Stomach (tissue), 8 donors: ENCODE measurements at regions not wholly inside any gene's neighbourhood (a gene's known extent, or its start where the extent isn't known, plus 50 kb on each side); places are given as distances from the start of the nearest gene placed in this dataset.
"Not testable (repeated sequence)": the region's sequence is repeated elsewhere in the genome, so short reads cannot be mapped to it uniquely, and the experiment has no call there.

Experiments used
- DNase-seq, 2 donors: peaks; one replicate each; pipeline versions ENCODE4 v3.0.0 to v3.0.0-alpha.2; 2013 to 2019
- H3K27ac ChIP-seq, 5 donors: fragments of 200-600 bp in 4 of 5; sonication (generic) in 4 of 5; one replicate each; pipeline ENCODE4 v1.5.1; 2013 to 2019; ENCODE audit warnings: mild to moderate bottlenecking in 1 of 5, moderate library complexity in 1 of 5
- H3K27me3 ChIP-seq, 3 donors: fragments of 200-600 bp; sonication (generic); one replicate each; pipeline ENCODE4 v1.5.1; 2017 to 2019; ENCODE audit warnings: mixed run types in 1 of 3
- H3K36me3 ChIP-seq, 4 donors: fragments of 200-600 bp; sonication (generic); 1 replicate in 3 of 4; 2 replicates in 1 of 4; pipeline ENCODE4 v1.5.1; 2016 to 2019
- H3K4me1 ChIP-seq, 4 donors: fragments of 200-600 bp; sonication (generic); one replicate each; pipeline ENCODE4 v1.5.1; 2016 to 2019
- H3K4me3 ChIP-seq, 4 donors: fragments of 200-600 bp; sonication (generic) in 3 of 4; one replicate each; pipeline ENCODE4 v1.5.1; 2016 to 2019; ENCODE audit warnings: mild to moderate bottlenecking in 1 of 4
- H3K9me3 ChIP-seq, 4 donors: fragments of 200-600 bp; sonication (generic); one replicate each; pipeline ENCODE4 v1.5.1; 2016 to 2019
- CTCF ChIP-seq, 7 experiments: fragments of 450-650 bp in 4 of 7; fragments of 200-600 bp in 3 of 7; sonication (generic) in 3 of 7; IDR thresholded peaks; one replicate each; pipeline ENCODE4 v1.5.1; 2016 to 2019; ENCODE audit warnings: antibody characterized with exemption in 7 of 7, control low read depth in 2 of 7, mild to moderate bottlenecking in 1 of 7
- EP300 ChIP-seq: sonication (generic); formaldehyde crosslinking; IDR thresholded peaks from one replicate; pipeline ENCODE4 v1.6.1; 2017; ENCODE audit warnings: antibody characterized with exemption
- POLR2A ChIP-seq, 4 donors: fragments of 450-650 bp; IDR thresholded peaks; one replicate each; pipeline ENCODE4 v1.6.1; 2016; ENCODE audit warnings: antibody characterized with exemption in 4 of 4, control low read depth in 2 of 4, mild to moderate bottlenecking in 1 of 4, moderate library complexity in 1 of 4
- POLR2AphosphoS5 ChIP-seq, 3 donors: sonication (generic); formaldehyde crosslinking; IDR thresholded peaks; one replicate each; pipeline ENCODE4 v1.6.1; 2016; ENCODE audit warnings: antibody characterized with exemption in 3 of 3
- WGBS, 5 donors: extraction: QIAGEN DNeasy Blood & Tissue Kit in 3 of 5; methylation state at CpG; one replicate each; pipeline versions ENCODE4 v1.1.5 to v1.1.7; 2013 to 2018; 5-methylcytosine and 5-hydroxymethylcytosine counted together
- intact Hi-C: fragments of 100-400 bp; cut with DNase I; formaldehyde crosslinking; loops from one replicate; pipeline ENCODE4 v1.15.1; 2023; ENCODE audit warnings: low total_unique reads
- donor health status: healthy with polysubstance abuse.
- donor health status: Bipolar disorder and iron deficiency.
- donor health status: healthy.

GRCh38 chr3:127492426-127492825, 98.1 kb downstream of the TPRA1 start:
- Histone ChIP-seq H3K4me3 (no peak overlapping the region), H3K27ac (no peak overlapping the region), H3K27me3 (peaks cover 0 to 12% (median 0%) of the 10 kb centered on the region in 3 donors), H3K9me3 (no peaks in the 10 kb centered on the region), H3K4me1 (no peaks in the 10 kb centered on the region), H3K36me3 (no peaks in the 10 kb centered on the region)
- intact Hi-C loops = no loop called here
- no peak for DNase-seq
- TF ChIP-seq CTCF (IDR thresholded peaks at IDR 0.05) (no peak), POLR2AphosphoS5 (IDR thresholded peaks at IDR 0.05) (no peak), EP300 (no peak), POLR2A (IDR thresholded peaks at IDR 0.05) (no peak)
- WGBS, 5 donors = 73 to 78% (median 74%) methylated on average over 2 of the region's 2 CpGs; no CpG with 5 or more reads in 1 of the 5 donors

- TF ChIP-seq EP300 (no peak), POLR2AphosphoS5 (IDR thresholded peaks at IDR 0.05) (no peak), POLR2A (IDR thresholded peaks at IDR 0.05) (no peak), CTCF (IDR thresholded peaks at IDR 0.05) (no peak)
- no peak overlapping the region for H3K27ac ChIP-seq
- peaks cover 0 to 8% (median 0%) of the 10 kb centered on the region in 3 donors for H3K27me3 ChIP-seq
- no peak overlapping the region for H3K4me3 ChIP-seq
- 77 to 92% (median 90%) methylated on average over 5 of the region's 5 CpGs for WGBS, 5 donors
- intact Hi-C loops = no loop called here
- H3K36me3 ChIP-seq = no peaks in the 10 kb centered on the region
- no peaks in the 10 kb centered on the region for H3K9me3 ChIP-seq
- no peaks in the 10 kb centered on the region for H3K4me1 ChIP-seq
- no peak for DNase-seq
Measured at GRCh38 chr3:127491909-127492308, 98.6 kb downstream of the TPRA1 start.

GRCh38 chr3:127491323-127491722, 99.2 kb downstream of the TPRA1 start:
- Histone ChIP-seq H3K27me3 (peaks cover 0 to 3% (median 0%) of the 10 kb centered on the region in 3 donors), H3K4me1 (no peaks in the 10 kb centered on the region), H3K36me3 (no peaks in the 10 kb centered on the region), H3K4me3 (no peak overlapping the region), H3K27ac (no peak overlapping the region), H3K9me3 (no peaks in the 10 kb centered on the region)
- TF ChIP-seq EP300 = no peak
- TF ChIP-seq POLR2AphosphoS5 (IDR thresholded peaks at IDR 0.05) = no peak
- TF ChIP-seq POLR2A (IDR thresholded peaks at IDR 0.05) = no peak
- no peak for TF ChIP-seq CTCF (IDR thresholded peaks at IDR 0.05)
- 88 to 97% (median 91%) methylated on average over 4 of the region's 4 CpGs for WGBS, 5 donors
- intact Hi-C loops = no loop called here
- no peak for DNase-seq

- intact Hi-C loops, H3K9me3 ChIP-seq, H3K4me1 ChIP-seq, DNase-seq, H3K27ac ChIP-seq, H3K36me3 ChIP-seq, H3K4me3 ChIP-seq, H3K27me3 ChIP-seq: not testable (repeated sequence)
- 42 to 72% (median 65%) methylated on average over 2 of the region's 2 CpGs for WGBS, 5 donors
Measured at GRCh38 chr3:127491024-127491305, 99.6 kb downstream of the TPRA1 start.

- intact Hi-C loops = no loop called here
- no peak overlapping the region for H3K27ac ChIP-seq
- H3K9me3 ChIP-seq = no peaks in the 10 kb centered on the region
- H3K4me1 ChIP-seq = no peaks in the 10 kb centered on the region
- no peaks in the 10 kb centered on the region for H3K36me3 ChIP-seq
- 58 to 83% (median 64%) methylated on average over 5 to 7 of the region's 7 CpGs for WGBS, 5 donors
- no peak for DNase-seq
- no peak for TF ChIP-seq EP300
- no peak for TF ChIP-seq POLR2AphosphoS5 (IDR thresholded peaks at IDR 0.05)
- no peak for TF ChIP-seq CTCF (IDR thresholded peaks at IDR 0.05)
- no peak for TF ChIP-seq POLR2A (IDR thresholded peaks at IDR 0.05)
- H3K4me3 ChIP-seq = no peak overlapping the region
- H3K27me3 ChIP-seq = no peaks in the 10 kb centered on the region
Measured at GRCh38 chr3:127490271-127491023, 100.1 kb downstream of the TPRA1 start.
